Liver (tissue), 8 donors: ENCODE measurements at regions not wholly inside any gene's neighbourhood (a gene's known extent, or its start where the extent isn't known, plus 50 kb on each side); places are given as distances from the start of the nearest gene placed in this dataset.

Experiments
- DNase-seq: peaks from one replicate; pipeline ENCODE4 v3.0.0-alpha.2; 2017; ENCODE audit warnings: low spot score
- H3K27ac ChIP-seq, 2 donors: one replicate each; pipeline ENCODE4 v1.7.0; 2013; ENCODE audit warnings: inconsistent platforms in 2 of 2, low read length in 2 of 2, control low read depth in 1 of 2, low read depth in 1 of 2, mild to moderate bottlenecking in 1 of 2
- H3K27me3 ChIP-seq, 4 donors: one replicate each; pipeline versions ENCODE4 v1.6.1 to v1.7.0; 2013; ENCODE audit warnings: low read length in 3 of 4, inconsistent platforms in 1 of 4, mild to moderate bottlenecking in 1 of 4, moderate library complexity in 1 of 4; ENCODE audit not compliant: control insufficient read depth in 4 of 4, insufficient read depth in 4 of 4
- H3K36me3 ChIP-seq, 4 donors: one replicate each; pipeline versions ENCODE4 v1.6.1 to v1.7.0; 2013; ENCODE audit warnings: low read length in 3 of 4, mild to moderate bottlenecking in 3 of 4, low read depth in 1 of 4, moderate library complexity in 1 of 4; ENCODE audit not compliant: control insufficient read depth in 4 of 4, insufficient read depth in 3 of 4
- H3K4me1 ChIP-seq, 4 donors: one replicate each; pipeline versions ENCODE4 v1.6.1 to v1.7.0; 2013; ENCODE audit warnings: low read length in 3 of 4, mild to moderate bottlenecking in 3 of 4, moderate library complexity in 1 of 4; ENCODE audit not compliant: control insufficient read depth in 4 of 4, insufficient read depth in 4 of 4
- H3K4me3 ChIP-seq, 3 donors: one replicate each; pipeline versions ENCODE4 v1.6.1 to v1.7.0; 2013; ENCODE audit warnings: low read length in 3 of 3, control low read depth in 1 of 3, low read depth in 1 of 3, mild to moderate bottlenecking in 1 of 3
- H3K9ac ChIP-seq, 2 donors: one replicate each; pipeline ENCODE4 v1.7.0; 2013; ENCODE audit warnings: low read length in 2 of 2, mild to moderate bottlenecking in 2 of 2, moderate library complexity in 2 of 2, control low read depth in 1 of 2, low read depth in 1 of 2
- H3K9me3 ChIP-seq, 4 donors: one replicate each; pipeline versions ENCODE4 v1.6.1 to v1.7.0; 2013; ENCODE audit warnings: low read length in 3 of 4; ENCODE audit not compliant: control insufficient read depth in 4 of 4
- EGR1 ChIP-seq, 2 donors: IDR thresholded peaks; 2 replicates each; pipeline ENCODE4 v1.6.1; 2016 to 2018; ENCODE audit warnings: antibody characterized with exemption in 2 of 2, low read depth in 2 of 2
- FOXA1 ChIP-seq: IDR thresholded peaks from 2 replicates; pipeline ENCODE4 v1.6.1; 2016; ENCODE audit warnings: antibody characterized with exemption
- FOXA2 ChIP-seq: IDR thresholded peaks from 2 replicates; pipeline ENCODE4 v1.6.1; 2016; ENCODE audit warnings: antibody characterized with exemption
- GABPA ChIP-seq, 2 donors: IDR thresholded peaks in 1 of 2; conservative IDR thresholded peaks in 1 of 2; 2 replicates each; pipeline ENCODE4 v1.6.1; 2016; ENCODE audit warnings: antibody characterized with exemption in 2 of 2, mild to moderate bottlenecking in 1 of 2, moderate library complexity in 1 of 2
- HNF4A ChIP-seq, 2 donors: conservative IDR thresholded peaks; 2 replicates each; pipeline ENCODE4 v1.6.1; 2016; ENCODE audit warnings: antibody characterized with exemption in 2 of 2, mild to moderate bottlenecking in 2 of 2
- HNF4G ChIP-seq: IDR thresholded peaks from 2 replicates; pipeline ENCODE4 v1.6.1; 2016; ENCODE audit warnings: antibody characterized with exemption
- JUND ChIP-seq, 2 donors: IDR thresholded peaks; 2 replicates each; pipeline ENCODE4 v1.6.1; 2016; ENCODE audit warnings: antibody characterized with exemption in 2 of 2
- NR2F2 ChIP-seq: IDR thresholded peaks from 2 replicates; pipeline ENCODE4 v1.6.1; 2016; ENCODE audit warnings: antibody characterized with exemption
- TAF1 ChIP-seq: conservative IDR thresholded peaks from 2 replicates; pipeline ENCODE4 v1.6.1; 2016; ENCODE audit warnings: antibody characterized with exemption, mild to moderate bottlenecking
- YY1 ChIP-seq: IDR thresholded peaks from 2 replicates; pipeline ENCODE4 v1.6.1; 2016; ENCODE audit warnings: antibody characterized with exemption, mild to moderate bottlenecking
- WGBS: extraction: QIAGEN DNeasy Blood & Tissue Kit; methylation state at CpG from one replicate; pipeline ENCODE4 v1.1.7; 2013; 5-methylcytosine and 5-hydroxymethylcytosine counted together
- TF ChIP-seq, protein P1 (sequence below): fragments of 150-350 bp; IDR thresholded peaks from 2 replicates; pipeline ENCODE4 v1.5.1; 2017; ENCODE audit warnings: improper control_type of control experiment, low read depth, low read length; ENCODE audit not compliant: missing input control
- TF ChIP-seq, protein P2 (sequence below): IDR thresholded peaks from 2 replicates; pipeline ENCODE4 v1.6.1; 2016; ENCODE audit warnings: antibody characterized with exemption
- TF ChIP-seq, protein P3 (sequence below): IDR thresholded peaks from 2 replicates; pipeline ENCODE4 v1.6.1; 2016; ENCODE audit warnings: antibody characterized with exemption
- TF ChIP-seq, protein P4 (sequence below): IDR thresholded peaks from 2 replicates; pipeline ENCODE4 v1.6.1; 2016; ENCODE audit warnings: antibody characterized with exemption, mild to moderate bottlenecking
- donor health status: healthy.
- donor health status: healthy.
- donor health status: healthy.
- donor health status: healthy.
- donor health status: healthy.

DNA sequence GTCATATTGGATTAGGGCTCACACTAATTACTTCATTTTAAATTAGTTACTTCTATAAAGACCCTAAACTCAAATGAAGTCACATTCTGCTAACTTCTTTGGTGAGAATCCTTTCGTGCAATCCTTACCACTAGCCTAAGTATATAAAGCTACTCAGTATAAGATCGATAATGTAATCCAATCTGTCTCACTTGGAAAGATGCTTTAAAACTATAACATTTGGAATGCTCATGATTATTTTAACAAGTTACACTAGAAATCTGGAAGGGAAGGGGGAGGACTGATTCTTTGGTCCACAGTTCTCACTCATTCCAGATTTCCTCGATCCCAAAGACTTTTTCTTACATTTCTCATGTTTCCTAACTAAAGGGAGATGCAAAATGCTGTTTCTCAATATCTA is 336.4 kb upstream of the SLIT2 start:
- no peaks in the 10 kb centered on the region for H3K4me1 ChIP-seq
- TF ChIP-seq HNF4G (no peak), NR2F2 (no peak), JUND (IDR thresholded peaks at IDR 0.05) (no peak), FOXA1 (no peak), YY1 (no peak), TAF1 (no peak), EGR1 (IDR thresholded peaks at IDR 0.05; ENCODE audit: low read depth in 2 of 2) (no peak), HNF4A (conservative IDR thresholded peaks at IDR 0.05) (no peak), FOXA2 (no peak), GABPA (IDR thresholded peaks at IDR 0.05 in 1 of 2, conservative IDR thresholded peaks at IDR 0.05 in 1 of 2) (no peak)
- TF ChIP-seq, protein P1, sequence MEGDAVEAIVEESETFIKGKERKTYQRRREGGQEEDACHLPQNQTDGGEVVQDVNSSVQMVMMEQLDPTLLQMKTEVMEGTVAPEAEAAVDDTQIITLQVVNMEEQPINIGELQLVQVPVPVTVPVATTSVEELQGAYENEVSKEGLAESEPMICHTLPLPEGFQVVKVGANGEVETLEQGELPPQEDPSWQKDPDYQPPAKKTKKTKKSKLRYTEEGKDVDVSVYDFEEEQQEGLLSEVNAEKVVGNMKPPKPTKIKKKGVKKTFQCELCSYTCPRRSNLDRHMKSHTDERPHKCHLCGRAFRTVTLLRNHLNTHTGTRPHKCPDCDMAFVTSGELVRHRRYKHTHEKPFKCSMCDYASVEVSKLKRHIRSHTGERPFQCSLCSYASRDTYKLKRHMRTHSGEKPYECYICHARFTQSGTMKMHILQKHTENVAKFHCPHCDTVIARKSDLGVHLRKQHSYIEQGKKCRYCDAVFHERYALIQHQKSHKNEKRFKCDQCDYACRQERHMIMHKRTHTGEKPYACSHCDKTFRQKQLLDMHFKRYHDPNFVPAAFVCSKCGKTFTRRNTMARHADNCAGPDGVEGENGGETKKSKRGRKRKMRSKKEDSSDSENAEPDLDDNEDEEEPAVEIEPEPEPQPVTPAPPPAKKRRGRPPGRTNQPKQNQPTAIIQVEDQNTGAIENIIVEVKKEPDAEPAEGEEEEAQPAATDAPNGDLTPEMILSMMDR, result no peak
- TF ChIP-seq, protein P2, sequence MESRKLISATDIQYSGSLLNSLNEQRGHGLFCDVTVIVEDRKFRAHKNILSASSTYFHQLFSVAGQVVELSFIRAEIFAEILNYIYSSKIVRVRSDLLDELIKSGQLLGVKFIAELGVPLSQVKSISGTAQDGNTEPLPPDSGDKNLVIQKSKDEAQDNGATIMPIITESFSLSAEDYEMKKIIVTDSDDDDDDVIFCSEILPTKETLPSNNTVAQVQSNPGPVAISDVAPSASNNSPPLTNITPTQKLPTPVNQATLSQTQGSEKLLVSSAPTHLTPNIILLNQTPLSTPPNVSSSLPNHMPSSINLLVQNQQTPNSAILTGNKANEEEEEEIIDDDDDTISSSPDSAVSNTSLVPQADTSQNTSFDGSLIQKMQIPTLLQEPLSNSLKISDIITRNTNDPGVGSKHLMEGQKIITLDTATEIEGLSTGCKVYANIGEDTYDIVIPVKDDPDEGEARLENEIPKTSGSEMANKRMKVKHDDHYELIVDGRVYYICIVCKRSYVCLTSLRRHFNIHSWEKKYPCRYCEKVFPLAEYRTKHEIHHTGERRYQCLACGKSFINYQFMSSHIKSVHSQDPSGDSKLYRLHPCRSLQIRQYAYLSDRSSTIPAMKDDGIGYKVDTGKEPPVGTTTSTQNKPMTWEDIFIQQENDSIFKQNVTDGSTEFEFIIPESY, result no peak
- H3K9me3 ChIP-seq, result no peaks in the 10 kb centered on the region
- no peak overlapping the region for H3K27ac ChIP-seq
- H3K36me3 ChIP-seq, result no peaks in the 10 kb centered on the region
- H3K9ac ChIP-seq, result no peak overlapping the region
- H3K4me3 ChIP-seq, result no peak overlapping the region
- no peaks in the 10 kb centered on the region for H3K27me3 ChIP-seq
- WGBS, result 77% methylated on average over 3 of the region's 3 CpGs
- no peak for DNase-seq

DNA sequence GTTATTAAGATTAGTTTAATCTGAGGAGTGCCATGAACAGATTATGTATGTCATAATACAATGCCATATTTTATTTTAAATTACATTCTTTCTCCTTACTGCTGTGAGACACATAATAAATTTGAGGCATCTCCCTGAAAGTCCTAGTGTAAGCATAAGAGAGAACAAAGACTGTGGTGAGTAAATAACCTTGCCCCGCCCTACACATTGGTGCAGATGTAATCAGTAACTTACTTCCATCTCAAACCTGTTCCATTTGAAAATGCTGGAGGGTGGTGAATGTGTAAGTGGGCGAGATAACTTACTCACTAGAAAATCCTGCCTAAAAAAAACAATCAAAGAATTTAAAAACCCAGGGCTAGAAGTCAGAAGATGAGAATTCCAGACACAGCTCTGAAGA is 338.1 kb upstream of the SLIT2 start:
- H3K4me3 ChIP-seq, result no peak overlapping the region
- no peak overlapping the region for H3K9ac ChIP-seq
- no peak overlapping the region for H3K27ac ChIP-seq
- WGBS, result 56% methylated on average over 2 of the region's 2 CpGs
- H3K4me1 ChIP-seq, result no peaks in the 10 kb centered on the region
- no peak for DNase-seq
- H3K9me3 ChIP-seq, result no peaks in the 10 kb centered on the region
- TF ChIP-seq, protein P3, sequence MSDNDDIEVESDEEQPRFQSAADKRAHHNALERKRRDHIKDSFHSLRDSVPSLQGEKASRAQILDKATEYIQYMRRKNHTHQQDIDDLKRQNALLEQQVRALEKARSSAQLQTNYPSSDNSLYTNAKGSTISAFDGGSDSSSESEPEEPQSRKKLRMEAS, result no peak
- H3K27me3 ChIP-seq, result no peaks in the 10 kb centered on the region
- H3K36me3 ChIP-seq, result no peaks in the 10 kb centered on the region

DNA sequence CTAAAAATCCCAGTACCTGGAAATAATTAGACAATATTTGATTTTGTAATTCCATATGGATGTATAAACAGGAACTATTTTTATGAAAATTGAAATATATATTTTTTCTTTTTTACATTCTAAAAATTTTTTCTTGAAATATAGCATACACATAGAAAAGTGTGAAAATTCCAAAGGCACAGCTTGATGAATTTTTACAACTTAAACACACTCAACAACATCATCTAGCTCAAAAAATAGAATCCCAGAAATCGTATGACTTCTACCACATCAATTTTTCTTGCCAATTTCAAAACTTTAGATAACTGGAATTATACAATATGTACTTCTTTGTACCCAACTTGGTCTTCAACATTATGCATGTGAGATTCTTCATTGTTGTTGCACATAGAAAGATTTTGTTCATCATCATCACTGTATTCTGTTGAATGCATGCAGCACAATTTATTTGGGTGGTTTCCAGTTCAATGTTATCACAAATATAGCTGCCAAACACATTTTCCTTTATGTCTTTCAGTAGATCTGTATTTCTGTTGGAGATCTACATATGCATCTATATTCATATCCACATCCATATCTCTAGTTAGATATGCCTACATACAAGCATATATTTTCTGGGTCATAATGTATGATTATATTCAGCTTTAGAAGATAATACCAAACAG is 340.7 kb upstream of the SLIT2 start:
- 74% methylated on average over 1 of the region's 1 CpG for WGBS
- TF ChIP-seq, protein P4, sequence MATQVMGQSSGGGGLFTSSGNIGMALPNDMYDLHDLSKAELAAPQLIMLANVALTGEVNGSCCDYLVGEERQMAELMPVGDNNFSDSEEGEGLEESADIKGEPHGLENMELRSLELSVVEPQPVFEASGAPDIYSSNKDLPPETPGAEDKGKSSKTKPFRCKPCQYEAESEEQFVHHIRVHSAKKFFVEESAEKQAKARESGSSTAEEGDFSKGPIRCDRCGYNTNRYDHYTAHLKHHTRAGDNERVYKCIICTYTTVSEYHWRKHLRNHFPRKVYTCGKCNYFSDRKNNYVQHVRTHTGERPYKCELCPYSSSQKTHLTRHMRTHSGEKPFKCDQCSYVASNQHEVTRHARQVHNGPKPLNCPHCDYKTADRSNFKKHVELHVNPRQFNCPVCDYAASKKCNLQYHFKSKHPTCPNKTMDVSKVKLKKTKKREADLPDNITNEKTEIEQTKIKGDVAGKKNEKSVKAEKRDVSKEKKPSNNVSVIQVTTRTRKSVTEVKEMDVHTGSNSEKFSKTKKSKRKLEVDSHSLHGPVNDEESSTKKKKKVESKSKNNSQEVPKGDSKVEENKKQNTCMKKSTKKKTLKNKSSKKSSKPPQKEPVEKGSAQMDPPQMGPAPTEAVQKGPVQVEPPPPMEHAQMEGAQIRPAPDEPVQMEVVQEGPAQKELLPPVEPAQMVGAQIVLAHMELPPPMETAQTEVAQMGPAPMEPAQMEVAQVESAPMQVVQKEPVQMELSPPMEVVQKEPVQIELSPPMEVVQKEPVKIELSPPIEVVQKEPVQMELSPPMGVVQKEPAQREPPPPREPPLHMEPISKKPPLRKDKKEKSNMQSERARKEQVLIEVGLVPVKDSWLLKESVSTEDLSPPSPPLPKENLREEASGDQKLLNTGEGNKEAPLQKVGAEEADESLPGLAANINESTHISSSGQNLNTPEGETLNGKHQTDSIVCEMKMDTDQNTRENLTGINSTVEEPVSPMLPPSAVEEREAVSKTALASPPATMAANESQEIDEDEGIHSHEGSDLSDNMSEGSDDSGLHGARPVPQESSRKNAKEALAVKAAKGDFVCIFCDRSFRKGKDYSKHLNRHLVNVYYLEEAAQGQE, result no peak
- TF ChIP-seq JUND (IDR thresholded peaks at IDR 0.05), result no peak
- DNase-seq, result no peak
- Histone ChIP-seq H3K9me3 (no peaks in the 10 kb centered on the region), H3K4me1 (no peaks in the 10 kb centered on the region), H3K27ac (no peak overlapping the region), H3K4me3 (no peak overlapping the region), H3K27me3 (no peaks in the 10 kb centered on the region), H3K36me3 (no peaks in the 10 kb centered on the region), H3K9ac (no peak overlapping the region)
